ENCODE measurements at regions not wholly inside any gene's neighbourhood (a gene's known extent, or its start where the extent isn't known, plus 50 kb on each side); places are given as distances from the start of the nearest gene placed in this dataset.

DNA sequence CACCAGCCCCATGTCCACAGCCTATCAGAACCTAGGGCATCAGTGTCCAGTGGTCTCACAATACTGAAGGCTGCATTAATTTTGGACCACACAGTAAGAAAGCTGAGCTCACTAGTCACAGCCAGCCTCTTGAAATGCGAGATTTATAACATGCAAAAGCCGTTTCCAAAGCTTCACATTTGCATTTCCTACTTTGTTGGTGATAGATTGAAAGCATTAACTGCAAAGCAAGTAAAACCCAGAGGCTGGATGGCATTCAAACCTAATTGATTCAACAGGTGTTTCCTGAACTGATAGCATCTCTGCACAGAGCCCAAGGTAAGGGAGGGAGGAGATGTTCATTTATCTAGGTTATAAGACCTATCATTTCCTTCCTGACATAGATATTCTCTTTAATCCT, 410.1 kb downstream of the OMA1 start:
- Histone ChIP-seq H3K9ac (ENCODE audit: low read length) (no peak overlapping the region), H3K27me3 (replicated peaks in 1 of 4; ENCODE audit: control extremely low read depth in 1 of 4, control insufficient read depth in 3 of 4, insufficient read depth in 4 of 4, low read length in 3 of 4) (no peaks in the 10 kb centered on the region), H4K20me1 (ENCODE audit: control insufficient read depth, insufficient read depth, low read length, poor library complexity, severe bottlenecking) (no peaks in the 10 kb centered on the region), H3K4me3 (ENCODE audit: control extremely low read depth in 1 of 5, extremely low read depth in 1 of 5, insufficient read depth in 1 of 5, low read depth in 2 of 5, low read length in 4 of 5) (no peak overlapping the region), H2AFZ (ENCODE audit: insufficient read depth, low read depth, low read length, poor library complexity, severe bottlenecking) (no peak overlapping the region), H3K4me2 (replicated peaks; ENCODE audit: low read depth, low read length, poor library complexity, severe bottlenecking) (no peak overlapping the region), H3K9me3 (ENCODE audit: control extremely low read depth in 1 of 3, control insufficient read depth in 2 of 3, insufficient read depth in 1 of 3, low read length in 2 of 3) (peaks cover 0 to 2% (median 0%) of the 10 kb centered on the region in 3 donors), H3K36me3 (replicated peaks in 1 of 2; ENCODE audit: control extremely low read depth in 1 of 2, control insufficient read depth in 1 of 2, extremely low read depth in 1 of 2, insufficient read depth in 2 of 2, low read length in 1 of 2) (no peaks in the 10 kb centered on the region), H3K27ac (ENCODE audit: low read length in 2 of 2) (no peak overlapping the region), H3K4me1 (ENCODE audit: control insufficient read depth in 2 of 2, insufficient read depth in 2 of 2, low read length in 2 of 2) (no peaks in the 10 kb centered on the region), H3K79me2 (ENCODE audit: control insufficient read depth, insufficient read depth, low read length) (no peaks in the 10 kb centered on the region)
- WGBS (ENCODE audit: insufficient coverage) = no CpG with 5 or more reads among the region's 2 CpGs
- Mint-ChIP-seq H3K4me3 (no peak overlapping the region), H3K9me3 (ENCODE audit: insufficient read depth) (peaks cover 6% of the 10 kb centered on the region), H3K4me1 (no peaks in the 10 kb centered on the region), H3K27ac (no peak overlapping the region), H3K27me3 (no peaks in the 10 kb centered on the region)
- no peak for DNase-seq
- no peak for ATAC-seq (ENCODE audit: low read depth)
- TF ChIP-seq, protein P1, sequence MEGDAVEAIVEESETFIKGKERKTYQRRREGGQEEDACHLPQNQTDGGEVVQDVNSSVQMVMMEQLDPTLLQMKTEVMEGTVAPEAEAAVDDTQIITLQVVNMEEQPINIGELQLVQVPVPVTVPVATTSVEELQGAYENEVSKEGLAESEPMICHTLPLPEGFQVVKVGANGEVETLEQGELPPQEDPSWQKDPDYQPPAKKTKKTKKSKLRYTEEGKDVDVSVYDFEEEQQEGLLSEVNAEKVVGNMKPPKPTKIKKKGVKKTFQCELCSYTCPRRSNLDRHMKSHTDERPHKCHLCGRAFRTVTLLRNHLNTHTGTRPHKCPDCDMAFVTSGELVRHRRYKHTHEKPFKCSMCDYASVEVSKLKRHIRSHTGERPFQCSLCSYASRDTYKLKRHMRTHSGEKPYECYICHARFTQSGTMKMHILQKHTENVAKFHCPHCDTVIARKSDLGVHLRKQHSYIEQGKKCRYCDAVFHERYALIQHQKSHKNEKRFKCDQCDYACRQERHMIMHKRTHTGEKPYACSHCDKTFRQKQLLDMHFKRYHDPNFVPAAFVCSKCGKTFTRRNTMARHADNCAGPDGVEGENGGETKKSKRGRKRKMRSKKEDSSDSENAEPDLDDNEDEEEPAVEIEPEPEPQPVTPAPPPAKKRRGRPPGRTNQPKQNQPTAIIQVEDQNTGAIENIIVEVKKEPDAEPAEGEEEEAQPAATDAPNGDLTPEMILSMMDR (IDR thresholded peaks at IDR 0.05) = no peak
- TF ChIP-seq EZH2 (IDR thresholded peaks at IDR 0.05; ENCODE audit: borderline replicate concordance, insufficient read depth, low read depth, low read length, poor library complexity, severe bottlenecking) = no peak
- intact Hi-C loops (cut with micrococcal nuclease) = no loop called here
- POLR2A ChIA-PET = no interaction called here
- CTCF ChIA-PET = no interaction called here

DNA sequence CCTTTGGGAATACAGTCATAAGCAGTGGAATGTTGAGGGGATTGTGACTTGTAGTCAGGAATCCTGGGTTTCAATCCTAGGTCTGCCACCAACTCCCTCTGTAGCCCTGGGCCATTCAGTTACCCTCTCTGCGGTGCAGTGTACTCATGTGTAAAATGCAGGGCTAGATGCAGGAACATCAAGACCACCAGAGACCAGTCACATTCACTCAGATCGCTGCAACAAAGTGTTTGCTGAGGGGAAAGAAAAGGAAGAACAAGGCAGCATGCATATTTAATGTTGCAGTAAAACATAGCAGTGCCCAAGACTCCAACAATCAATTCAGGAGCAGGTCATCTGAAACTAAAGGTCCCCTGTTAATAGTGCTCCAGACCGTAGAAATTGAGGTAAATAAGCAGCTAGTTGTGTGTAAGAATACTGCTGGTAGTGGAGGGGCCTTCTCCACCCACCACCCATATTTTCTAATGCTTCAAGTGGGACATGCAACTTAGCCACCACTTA, 410.7 kb downstream of the OMA1 start:
- ChIA-PET CTCF (no interaction called here), POLR2A (no interaction called here)
- Mint-ChIP-seq H3K4me1 (no peaks in the 10 kb centered on the region), H3K27ac (no peak overlapping the region), H3K9me3 (ENCODE audit: insufficient read depth) (peaks cover 4% of the 10 kb centered on the region), H3K4me3 (no peak overlapping the region), H3K27me3 (no peaks in the 10 kb centered on the region)
- no CpG with 5 or more reads among the region's 3 CpGs for WGBS (ENCODE audit: insufficient coverage)
- TF ChIP-seq, protein P1 (IDR thresholded peaks at IDR 0.05) = no peak
- no peak for TF ChIP-seq EZH2 (IDR thresholded peaks at IDR 0.05; ENCODE audit: borderline replicate concordance, insufficient read depth, low read depth, low read length, poor library complexity, severe bottlenecking)
- Histone ChIP-seq H3K27me3 (replicated peaks in 1 of 4; ENCODE audit: control extremely low read depth in 1 of 4, control insufficient read depth in 3 of 4, insufficient read depth in 4 of 4, low read length in 3 of 4) (no peaks in the 10 kb centered on the region), H3K79me2 (ENCODE audit: control insufficient read depth, insufficient read depth, low read length) (no peaks in the 10 kb centered on the region), H3K36me3 (replicated peaks in 1 of 2; ENCODE audit: control extremely low read depth in 1 of 2, control insufficient read depth in 1 of 2, extremely low read depth in 1 of 2, insufficient read depth in 2 of 2, low read length in 1 of 2) (no peaks in the 10 kb centered on the region), H3K9ac (ENCODE audit: low read length) (no peak overlapping the region), H3K4me3 (ENCODE audit: control extremely low read depth in 1 of 5, extremely low read depth in 1 of 5, insufficient read depth in 1 of 5, low read depth in 2 of 5, low read length in 4 of 5) (no peak overlapping the region), H4K20me1 (ENCODE audit: control insufficient read depth, insufficient read depth, low read length, poor library complexity, severe bottlenecking) (no peaks in the 10 kb centered on the region), H3K9me3 (ENCODE audit: control extremely low read depth in 1 of 3, control insufficient read depth in 2 of 3, insufficient read depth in 1 of 3, low read length in 2 of 3) (peaks cover 0 to 2% (median 0%) of the 10 kb centered on the region in 3 donors), H3K4me2 (replicated peaks; ENCODE audit: low read depth, low read length, poor library complexity, severe bottlenecking) (no peak overlapping the region), H2AFZ (ENCODE audit: insufficient read depth, low read depth, low read length, poor library complexity, severe bottlenecking) (no peak overlapping the region), H3K4me1 (ENCODE audit: control insufficient read depth in 2 of 2, insufficient read depth in 2 of 2, low read length in 2 of 2) (no peaks in the 10 kb centered on the region), H3K27ac (ENCODE audit: low read length in 2 of 2) (no peak overlapping the region)
- intact Hi-C loops (cut with micrococcal nuclease) = no loop called here
- ATAC-seq (ENCODE audit: low read depth) (no peak), DNase-seq (no peak)
